ENCODE measurements at regions not wholly inside any gene's neighbourhood (a gene's known extent, or its start where the extent isn't known, plus 50 kb on each side); places are given as distances from the start of the nearest gene placed in this dataset.
"Not testable (repeated sequence)": the region's sequence is repeated elsewhere in the genome, so short reads cannot be mapped to it uniquely, and the experiment has no call there.

- no peaks in the 10 kb centered on the region for H3K9me3 Mint-ChIP-seq
- no peak for DNase-seq (ENCODE audit: low spot score in 2 of 2)
These were observed 69.0 kb upstream of the C1QTNF9B start for GRCh38 chr13:23966221-23966690.

GRCh38 chr13:23966691-23967615 is 69.7 kb upstream of the C1QTNF9B start:
- peak; percentile 29 for ATAC-seq (ENCODE audit: low read depth)
- H3K4me1 Mint-ChIP-seq: peaks cover 9% of the 10 kb centered on the region

More at GRCh38 chr13:23966221-23966690, 69.0 kb upstream of the C1QTNF9B start:
- no peak for ATAC-seq (ENCODE audit: low read depth)
- Mint-ChIP-seq H3K27me3 (no peaks in the 10 kb centered on the region), H3K4me3 (no peak overlapping the region), H3K27ac (peak overlapping the region; percentile 66), H3K4me1 (peaks cover 9% of the 10 kb centered on the region), H3K36me3 (no peaks in the 10 kb centered on the region)

GRCh38 chr13:23967792-23968191 is 70.5 kb upstream of the C1QTNF9B start:
- H3K27ac Mint-ChIP-seq; ATAC-seq (ENCODE audit: low read depth); H3K9me3 Mint-ChIP-seq; H3K4me1 Mint-ChIP-seq; DNase-seq (ENCODE audit: low spot score in 2 of 2); H3K27me3 Mint-ChIP-seq; H3K4me3 Mint-ChIP-seq; H3K36me3 Mint-ChIP-seq: not testable (repeated sequence)

More at GRCh38 chr13:23966691-23967615, 69.7 kb upstream of the C1QTNF9B start:
- Mint-ChIP-seq H3K27me3 (no peaks in the 10 kb centered on the region), H3K27ac (peak overlapping the region; percentile 66), H3K9me3 (no peaks in the 10 kb centered on the region), H3K36me3 (no peaks in the 10 kb centered on the region), H3K4me3 (peak overlapping the region; percentile 47)
- no peak for DNase-seq (ENCODE audit: low spot score in 2 of 2)

DNA sequence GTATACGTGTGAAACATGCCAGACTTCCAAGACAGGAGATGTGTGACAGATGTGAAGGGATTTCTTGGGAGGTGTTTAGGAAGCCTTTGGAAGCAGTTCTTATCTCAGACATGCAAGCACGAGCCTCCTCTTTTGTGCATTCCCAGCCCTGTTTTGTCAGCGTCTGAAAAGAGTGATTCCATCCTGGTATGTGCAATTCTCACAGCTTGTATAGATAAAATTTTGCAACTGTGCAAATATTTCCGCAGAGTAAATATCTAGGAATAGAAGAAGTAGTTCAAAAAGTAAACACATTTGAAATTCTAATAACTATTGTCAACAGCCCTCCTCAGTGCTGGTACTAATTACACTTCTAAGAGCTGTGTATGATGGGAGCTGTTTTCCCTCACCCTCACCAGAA is 72.3 kb upstream of the C1QTNF9B start:
- Mint-ChIP-seq H3K9me3 (no peaks in the 10 kb centered on the region), H3K27me3 (no peaks in the 10 kb centered on the region), H3K27ac (no peak overlapping the region), H3K4me1 (peaks cover 9% of the 10 kb centered on the region), H3K4me3 (no peak overlapping the region), H3K36me3 (no peaks in the 10 kb centered on the region)
- DNase-seq (ENCODE audit: low spot score in 2 of 2) (no peak), ATAC-seq (ENCODE audit: low read depth) (no peak)

- peak overlapping the region; percentile 83 for H3K4me3 Mint-ChIP-seq
- ATAC-seq (ENCODE audit: low read depth): peak; percentile 33
- peaks cover 10% of the 10 kb centered on the region for H3K4me1 Mint-ChIP-seq
These were observed 82.3 kb upstream of the C1QTNF9B start for GRCh38 chr13:23979361-23980159.

DNA sequence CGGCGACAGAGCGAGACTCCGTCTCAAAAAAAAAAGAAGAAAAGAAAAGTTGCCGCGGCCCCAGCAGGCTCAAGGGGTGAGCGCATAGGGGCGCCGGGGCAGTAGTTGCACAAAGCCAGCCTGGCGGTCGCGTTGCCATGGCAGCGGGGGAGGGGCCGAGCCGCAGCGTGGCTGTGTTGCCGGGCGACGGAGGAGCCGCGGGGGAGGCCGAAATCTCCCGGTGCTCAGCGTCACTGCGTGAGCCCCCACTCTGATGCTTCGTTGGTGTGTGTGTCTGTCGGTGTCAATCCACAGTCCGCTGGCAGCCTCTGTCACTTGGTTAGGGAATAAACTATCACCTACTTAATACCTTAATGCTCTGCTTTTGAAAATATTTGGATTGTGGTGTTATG is 82.9 kb upstream of the C1QTNF9B start:
- Mint-ChIP-seq H3K4me1 (peaks cover 10% of the 10 kb centered on the region), H3K36me3 (no peaks in the 10 kb centered on the region), H3K27me3 (peaks cover 19% of the 10 kb centered on the region), H3K4me3 (peak overlapping the region; percentile 83), H3K27ac (peak overlapping the region; percentile 64), H3K9me3 (no peaks in the 10 kb centered on the region)
- ATAC-seq (ENCODE audit: low read depth) (peak; percentile 93), DNase-seq (ENCODE audit: low spot score in 2 of 2) (peak; percentile 65 to 67)

More at GRCh38 chr13:23979361-23980159, 82.3 kb upstream of the C1QTNF9B start:
- H3K36me3 Mint-ChIP-seq: no peaks in the 10 kb centered on the region
- no peaks in the 10 kb centered on the region for H3K9me3 Mint-ChIP-seq
- no peak for DNase-seq (ENCODE audit: low spot score in 2 of 2)
- H3K27ac Mint-ChIP-seq: peak overlapping the region; percentile 64
- peaks cover 19% of the 10 kb centered on the region for H3K27me3 Mint-ChIP-seq

DNA sequence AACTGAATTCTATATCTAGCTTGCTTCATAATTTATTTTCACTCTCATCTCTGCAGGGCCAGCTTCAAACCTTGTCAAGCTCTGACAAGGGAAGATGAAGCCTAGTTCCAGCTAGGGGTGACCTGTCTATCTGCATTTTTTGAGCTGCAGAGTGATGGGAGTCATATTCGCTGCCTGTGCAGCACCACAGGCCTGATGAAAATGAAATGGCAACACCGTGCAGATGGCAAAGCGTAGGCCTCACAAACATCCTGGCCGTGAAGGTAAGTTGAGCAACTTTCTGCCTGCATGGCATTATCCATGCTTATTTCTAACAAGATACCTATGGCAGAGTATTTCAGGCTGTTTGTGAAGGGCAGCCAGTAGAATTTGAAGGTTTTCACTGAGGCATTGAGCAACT is 86.4 kb upstream of the C1QTNF9B start:
- no peaks in the 10 kb centered on the region for H3K9me3 Mint-ChIP-seq
- peaks cover 19% of the 10 kb centered on the region for H3K27me3 Mint-ChIP-seq
- no peak overlapping the region for H3K4me3 Mint-ChIP-seq
- H3K36me3 Mint-ChIP-seq: no peaks in the 10 kb centered on the region
- H3K4me1 Mint-ChIP-seq: peaks cover 10% of the 10 kb centered on the region
- H3K27ac Mint-ChIP-seq: no peak overlapping the region
- DNase-seq (ENCODE audit: low spot score in 2 of 2) (no peak), ATAC-seq (ENCODE audit: low read depth) (no peak)

DNA sequence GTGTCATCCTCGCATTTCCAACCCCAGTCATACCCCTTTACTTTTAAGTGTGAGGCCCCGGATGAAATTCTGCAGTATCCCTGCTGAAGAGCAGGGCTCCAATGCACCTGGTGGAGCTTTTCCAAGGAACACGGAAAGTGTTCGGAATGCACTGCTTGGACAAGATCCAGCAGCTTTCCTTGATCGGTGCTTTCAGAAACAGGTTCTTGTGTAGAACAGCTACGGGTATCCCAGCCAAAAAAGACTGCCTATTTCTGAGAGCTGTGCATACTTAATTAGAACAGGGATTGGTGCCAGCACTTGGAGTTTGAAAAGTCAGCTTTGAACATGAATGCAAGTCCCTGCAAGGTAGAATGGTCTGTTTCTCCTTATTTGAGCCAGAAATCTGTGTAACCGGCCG is 87.2 kb upstream of the C1QTNF9B start:
- Mint-ChIP-seq H3K27me3 (peaks cover 17% of the 10 kb centered on the region), H3K36me3 (no peaks in the 10 kb centered on the region), H3K9me3 (no peaks in the 10 kb centered on the region), H3K4me3 (no peak overlapping the region), H3K27ac (no peak overlapping the region), H3K4me1 (peaks cover 8% of the 10 kb centered on the region)
- DNase-seq (ENCODE audit: low spot score in 2 of 2): no peak
- ATAC-seq (ENCODE audit: low read depth): no peak

DNA sequence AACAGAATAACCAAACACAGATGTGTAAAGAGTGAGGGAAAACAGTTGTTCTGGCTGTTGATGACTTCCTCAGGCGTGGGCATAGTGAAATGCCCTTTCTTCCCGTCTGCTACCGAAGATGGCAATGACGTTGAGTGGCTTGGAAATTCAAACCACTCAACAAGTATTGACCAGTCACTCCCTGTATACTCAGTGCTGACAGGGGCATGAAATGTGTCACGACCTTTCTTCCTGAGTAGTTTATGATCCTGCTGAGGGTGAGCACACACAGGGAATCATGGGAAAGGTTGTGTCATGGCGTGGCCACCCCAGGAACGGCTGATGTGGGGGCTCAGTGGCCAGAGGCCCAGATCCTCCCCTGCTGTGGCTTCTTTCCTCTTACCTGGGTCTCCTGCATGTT is 87.8 kb upstream of the C1QTNF9B start:
- no peaks in the 10 kb centered on the region for H3K36me3 Mint-ChIP-seq
- ATAC-seq (ENCODE audit: low read depth) (no peak), DNase-seq (ENCODE audit: low spot score in 2 of 2) (no peak)
- no peaks in the 10 kb centered on the region for H3K9me3 Mint-ChIP-seq
- H3K4me1 Mint-ChIP-seq: peaks cover 4% of the 10 kb centered on the region
- H3K27me3 Mint-ChIP-seq: peaks cover 13% of the 10 kb centered on the region
- no peak overlapping the region for H3K4me3 Mint-ChIP-seq
- no peak overlapping the region for H3K27ac Mint-ChIP-seq

DNA sequence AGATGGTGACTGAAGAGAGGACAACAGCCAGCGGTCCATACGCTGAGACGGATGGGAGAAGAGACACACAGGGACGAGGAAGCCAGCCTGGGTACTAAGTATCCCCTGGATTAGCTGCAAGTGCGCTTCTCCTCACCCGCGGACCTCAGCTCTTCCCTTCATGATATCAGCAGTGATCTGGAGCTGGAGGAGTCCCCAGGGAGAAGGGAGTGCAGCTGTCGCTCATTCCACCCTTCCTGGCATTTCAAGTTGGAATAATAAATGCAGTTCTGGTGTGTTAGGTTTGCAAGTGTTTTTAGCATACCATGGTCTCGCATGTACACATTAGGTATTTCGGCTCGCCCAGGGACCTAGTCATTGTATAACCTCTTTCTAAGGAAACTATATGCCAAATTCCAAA is 88.5 kb upstream of the C1QTNF9B start:
- Mint-ChIP-seq H3K9me3 (no peaks in the 10 kb centered on the region), H3K36me3 (no peaks in the 10 kb centered on the region), H3K4me3 (no peak overlapping the region), H3K27ac (no peak overlapping the region), H3K27me3 (peaks cover 20% of the 10 kb centered on the region), H3K4me1 (no peaks in the 10 kb centered on the region)
- no peak for ATAC-seq (ENCODE audit: low read depth)
- no peak for DNase-seq (ENCODE audit: low spot score in 2 of 2)

DNA sequence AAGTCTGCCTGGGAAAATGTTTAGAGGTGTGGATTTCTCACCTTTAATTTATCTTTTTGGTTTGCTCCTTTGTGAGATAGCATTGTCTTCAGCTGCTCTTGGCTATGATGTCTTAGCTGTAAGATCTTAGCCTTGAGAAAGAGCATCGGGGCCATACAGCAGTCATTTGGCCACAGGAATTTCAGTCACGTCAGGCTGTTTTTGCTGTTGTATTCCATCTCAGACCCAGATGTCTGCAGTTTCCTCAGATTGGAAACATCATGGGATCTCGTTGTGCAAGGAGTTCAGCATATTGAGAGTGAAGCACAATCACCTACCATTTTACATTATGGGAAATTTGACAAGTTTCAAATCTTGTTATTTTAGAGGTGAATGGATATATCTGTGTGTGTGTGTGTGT is 89.3 kb upstream of the C1QTNF9B start:
- no peaks in the 10 kb centered on the region for H3K36me3 Mint-ChIP-seq
- peaks cover 20% of the 10 kb centered on the region for H3K27me3 Mint-ChIP-seq
- no peaks in the 10 kb centered on the region for H3K4me1 Mint-ChIP-seq
- H3K27ac Mint-ChIP-seq: no peak overlapping the region
- ATAC-seq (ENCODE audit: low read depth) (no peak), DNase-seq (ENCODE audit: low spot score in 2 of 2) (no peak)
- no peaks in the 10 kb centered on the region for H3K9me3 Mint-ChIP-seq
- no peak overlapping the region for H3K4me3 Mint-ChIP-seq

GRCh38 chr13:23987331-23987894 is 90.1 kb upstream of the C1QTNF9B start:
- Mint-ChIP-seq H3K36me3 (no peaks in the 10 kb centered on the region), H3K4me3 (no peak overlapping the region), H3K9me3 (no peaks in the 10 kb centered on the region), H3K4me1 (no peaks in the 10 kb centered on the region), H3K27ac (no peak overlapping the region), H3K27me3 (peaks cover 22% of the 10 kb centered on the region)
- DNase-seq (ENCODE audit: low spot score in 2 of 2): no peak
- no peak for ATAC-seq (ENCODE audit: low read depth)

DNA sequence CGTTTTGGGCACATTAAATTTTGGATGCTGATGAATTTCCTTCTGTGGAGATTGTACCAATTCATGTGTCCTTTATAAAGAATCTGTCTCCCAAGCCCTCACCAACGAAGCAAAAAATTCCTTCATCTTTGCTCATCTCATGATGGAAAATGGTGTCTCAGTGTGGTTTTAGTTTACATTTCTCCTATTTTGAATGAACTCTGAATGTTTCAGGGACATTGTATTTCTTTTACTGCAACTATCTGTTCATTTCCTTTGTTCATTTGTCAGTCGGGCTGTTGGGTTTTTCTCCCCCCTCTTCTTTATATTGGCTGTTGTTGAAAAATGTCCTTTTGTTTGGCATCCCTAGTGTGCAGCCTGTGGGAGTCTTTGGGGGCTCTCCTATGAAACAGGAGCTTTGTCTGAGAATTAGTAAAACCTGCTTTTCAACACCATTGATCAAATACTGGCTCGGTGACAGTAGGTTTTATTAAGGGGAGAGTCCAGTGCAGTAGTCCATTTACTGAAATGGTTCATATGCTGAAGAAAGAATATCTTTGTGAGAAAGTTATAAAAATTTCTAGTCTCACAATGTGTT is 91.3 kb upstream of the C1QTNF9B start:
- Mint-ChIP-seq H3K4me1 (no peaks in the 10 kb centered on the region), H3K27me3 (peaks cover 21% of the 10 kb centered on the region), H3K9me3 (no peaks in the 10 kb centered on the region), H3K4me3 (no peak overlapping the region), H3K36me3 (no peaks in the 10 kb centered on the region), H3K27ac (no peak overlapping the region)
- DNase-seq (ENCODE audit: low spot score in 2 of 2): no peak
- no peak for ATAC-seq (ENCODE audit: low read depth)

DNA sequence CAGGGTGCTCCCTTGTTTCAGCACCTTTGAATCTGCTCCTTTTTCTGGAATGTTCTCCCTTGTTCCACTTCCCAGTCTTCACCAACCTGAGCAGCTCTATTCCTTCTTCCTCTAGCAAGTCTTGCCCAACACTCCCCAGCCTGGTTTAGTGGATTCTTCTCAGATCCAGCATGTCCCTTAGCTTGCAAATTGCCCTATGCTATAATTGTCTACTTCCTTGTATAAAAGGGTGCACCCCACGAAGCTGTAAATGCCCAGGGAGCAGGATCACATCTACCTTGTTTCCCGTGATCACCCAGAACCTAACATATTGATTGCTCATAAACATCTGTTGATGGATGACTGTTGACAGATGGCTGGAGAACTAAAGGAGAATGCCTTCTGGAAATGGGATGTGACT is 93.2 kb upstream of the C1QTNF9B start:
- Mint-ChIP-seq H3K9me3 (no peaks in the 10 kb centered on the region), H3K27ac (no peak overlapping the region), H3K36me3 (no peaks in the 10 kb centered on the region), H3K4me1 (no peaks in the 10 kb centered on the region), H3K4me3 (no peak overlapping the region), H3K27me3 (peaks cover 24% of the 10 kb centered on the region)
- no peak for ATAC-seq (ENCODE audit: low read depth)
- no peak for DNase-seq (ENCODE audit: low spot score in 2 of 2)

Measured in memory B cell (primary cell).